Smooth muscle cell (in vitro differentiated cells): ENCODE measurements at regions not wholly inside any gene's neighbourhood (a gene's known extent, or its start where the extent isn't known, plus 50 kb on each side); places are given as distances from the start of the nearest gene placed in this dataset.

ENCODE experiments used
- DNase-seq: peaks from one replicate; lab custom pipeline; 2025; ENCODE audit not compliant: unreplicated experiment; lab: John Stamatoyannopoulos, UW
- H2AFZ ChIP-seq: fragments of 200-600 bp; sonication (generic); 2 replicates; pipeline ENCODE4 v1.6.0; 2016; ENCODE audit warnings: antibody characterized with exemption, low read depth, mild to moderate bottlenecking
- H3F3A ChIP-seq: fragments of 200-600 bp; sonication (generic); 2 replicates; pipeline ENCODE4 v1.6.0; 2017; ENCODE audit warnings: antibody characterized with exemption, low read depth
- H3K27ac ChIP-seq: fragments of 200-600 bp; sonication (generic); 2 replicates; pipeline ENCODE4 v1.5.1; 2016; ENCODE audit warnings: low read depth, mild to moderate bottlenecking
- H3K27me3 ChIP-seq: fragments of 200-600 bp; sonication (generic); 2 replicates; pipeline ENCODE4 v1.6.1; 2016; ENCODE audit warnings: low read depth, mild to moderate bottlenecking
- H3K36me3 ChIP-seq: fragments of 200-600 bp; sonication (generic); 2 replicates; pipeline ENCODE4 v1.5.1; 2016; ENCODE audit warnings: low read depth
- H3K4me1 ChIP-seq: fragments of 200-600 bp; sonication (generic); 2 replicates; pipeline ENCODE4 v1.5.1; 2016; ENCODE audit warnings: low read depth
- H3K4me2 ChIP-seq: fragments of 200-600 bp; sonication (generic); 2 replicates; pipeline ENCODE4 v1.6.0; 2016; ENCODE audit warnings: mild to moderate bottlenecking
- H3K4me3 ChIP-seq: fragments of 200-600 bp; sonication (generic); 2 replicates; pipeline ENCODE4 v1.5.1; 2016; ENCODE audit warnings: mild to moderate bottlenecking
- H3K79me2 ChIP-seq: fragments of 200-600 bp; sonication (generic); 2 replicates; pipeline ENCODE4 v1.6.0; 2016; ENCODE audit warnings: low read depth, mild to moderate bottlenecking
- H3K9ac ChIP-seq: fragments of 200-600 bp; sonication (generic); 2 replicates; pipeline ENCODE4 v1.6.0; 2016; ENCODE audit warnings: low read depth
- H3K9me3 ChIP-seq: fragments of 200-600 bp; sonication (generic); replicated peaks from 2 replicates; pipeline ENCODE4 v1.5.1; 2016; ENCODE audit warnings: low read depth
- H4K20me1 ChIP-seq: fragments of 200-600 bp; sonication (generic); 2 replicates; pipeline ENCODE4 v1.6.0; 2016; ENCODE audit warnings: low read depth
- WGBS: methylation state at CpG from one replicate; pipeline ENCODE4 v1.1.7; 2016; ENCODE audit warnings: low lambda C conversion rate; 5-methylcytosine and 5-hydroxymethylcytosine counted together
- TF ChIP-seq, protein P1 (sequence below): fragments of 200-600 bp; sonication (generic); IDR thresholded peaks from 2 replicates; pipeline ENCODE4 v1.5.1; 2017; ENCODE audit warnings: borderline replicate concordance, mild to moderate bottlenecking, antibody characterized with exemption; ENCODE audit not compliant: insufficient read depth, poor library complexity, severe bottlenecking

- no peak for DNase-seq
- Histone ChIP-seq H4K20me1 (no peaks in the 10 kb centered on the region), H3K27ac (peak overlapping the region; percentile 98), H3K9me3 (no peaks in the 10 kb centered on the region), H3K4me1 (no peaks in the 10 kb centered on the region), H3K9ac (peak overlapping the region; percentile 38), H3K4me2 (peak overlapping the region; percentile 42), H3K79me2 (no peaks in the 10 kb centered on the region), H2AFZ (peak overlapping the region; percentile 73), H3K4me3 (no peak overlapping the region), H3K27me3 (no peaks in the 10 kb centered on the region), H3K36me3 (no peaks in the 10 kb centered on the region), H3F3A (peaks cover 12% of the 10 kb centered on the region)
- TF ChIP-seq, protein P1, sequence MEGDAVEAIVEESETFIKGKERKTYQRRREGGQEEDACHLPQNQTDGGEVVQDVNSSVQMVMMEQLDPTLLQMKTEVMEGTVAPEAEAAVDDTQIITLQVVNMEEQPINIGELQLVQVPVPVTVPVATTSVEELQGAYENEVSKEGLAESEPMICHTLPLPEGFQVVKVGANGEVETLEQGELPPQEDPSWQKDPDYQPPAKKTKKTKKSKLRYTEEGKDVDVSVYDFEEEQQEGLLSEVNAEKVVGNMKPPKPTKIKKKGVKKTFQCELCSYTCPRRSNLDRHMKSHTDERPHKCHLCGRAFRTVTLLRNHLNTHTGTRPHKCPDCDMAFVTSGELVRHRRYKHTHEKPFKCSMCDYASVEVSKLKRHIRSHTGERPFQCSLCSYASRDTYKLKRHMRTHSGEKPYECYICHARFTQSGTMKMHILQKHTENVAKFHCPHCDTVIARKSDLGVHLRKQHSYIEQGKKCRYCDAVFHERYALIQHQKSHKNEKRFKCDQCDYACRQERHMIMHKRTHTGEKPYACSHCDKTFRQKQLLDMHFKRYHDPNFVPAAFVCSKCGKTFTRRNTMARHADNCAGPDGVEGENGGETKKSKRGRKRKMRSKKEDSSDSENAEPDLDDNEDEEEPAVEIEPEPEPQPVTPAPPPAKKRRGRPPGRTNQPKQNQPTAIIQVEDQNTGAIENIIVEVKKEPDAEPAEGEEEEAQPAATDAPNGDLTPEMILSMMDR, result no peak
- 15% methylated on average over 9 of the region's 9 CpGs for WGBS
Observed at GRCh38 chr16:64437706-64438324, 684.0 kb downstream of the CDH11 start.

DNA sequence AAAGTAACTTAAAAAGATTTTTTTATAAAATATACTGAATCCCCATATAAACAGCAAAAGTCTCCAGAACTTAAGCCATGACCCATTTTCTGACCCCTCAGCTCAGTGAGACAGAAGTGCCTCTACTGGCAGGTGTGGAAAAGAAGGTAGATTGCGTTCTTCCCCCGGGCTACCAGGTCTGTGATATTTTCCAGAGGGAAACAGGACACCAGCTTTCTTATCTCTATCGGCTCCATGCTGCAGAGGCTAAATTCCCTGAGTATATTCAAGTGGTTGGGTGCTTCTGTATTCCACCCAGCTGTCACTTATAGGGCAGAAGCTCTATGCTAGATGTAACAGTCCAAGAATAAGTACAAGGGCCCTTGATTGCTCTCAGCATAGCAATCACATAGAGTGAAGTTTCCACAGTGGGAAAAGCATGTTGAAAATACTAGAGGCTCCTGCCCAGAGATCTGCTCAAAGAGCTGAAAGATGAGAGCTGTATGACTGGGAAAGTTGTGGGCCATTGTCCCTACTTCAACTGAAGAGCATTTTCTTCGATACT, 687.3 kb downstream of the CDH11 start:
- no peaks in the 10 kb centered on the region for H3K79me2 ChIP-seq
- no peak overlapping the region for H2AFZ ChIP-seq
- TF ChIP-seq, protein P1, result no peak
- no peak overlapping the region for H3K4me3 ChIP-seq
- no peaks in the 10 kb centered on the region for H4K20me1 ChIP-seq
- H3K9me3 ChIP-seq, result no peaks in the 10 kb centered on the region
- H3K4me2 ChIP-seq, result no peak overlapping the region
- H3K9ac ChIP-seq, result no peak overlapping the region
- no peaks in the 10 kb centered on the region for H3K27me3 ChIP-seq
- H3K36me3 ChIP-seq, result no peaks in the 10 kb centered on the region
- no peaks in the 10 kb centered on the region for H3K4me1 ChIP-seq
- H3K27ac ChIP-seq, result no peak overlapping the region
- no peak for DNase-seq
- WGBS, result 61% methylated on average over 4 of the region's 4 CpGs
- peaks cover 9% of the 10 kb centered on the region for H3F3A ChIP-seq

DNA sequence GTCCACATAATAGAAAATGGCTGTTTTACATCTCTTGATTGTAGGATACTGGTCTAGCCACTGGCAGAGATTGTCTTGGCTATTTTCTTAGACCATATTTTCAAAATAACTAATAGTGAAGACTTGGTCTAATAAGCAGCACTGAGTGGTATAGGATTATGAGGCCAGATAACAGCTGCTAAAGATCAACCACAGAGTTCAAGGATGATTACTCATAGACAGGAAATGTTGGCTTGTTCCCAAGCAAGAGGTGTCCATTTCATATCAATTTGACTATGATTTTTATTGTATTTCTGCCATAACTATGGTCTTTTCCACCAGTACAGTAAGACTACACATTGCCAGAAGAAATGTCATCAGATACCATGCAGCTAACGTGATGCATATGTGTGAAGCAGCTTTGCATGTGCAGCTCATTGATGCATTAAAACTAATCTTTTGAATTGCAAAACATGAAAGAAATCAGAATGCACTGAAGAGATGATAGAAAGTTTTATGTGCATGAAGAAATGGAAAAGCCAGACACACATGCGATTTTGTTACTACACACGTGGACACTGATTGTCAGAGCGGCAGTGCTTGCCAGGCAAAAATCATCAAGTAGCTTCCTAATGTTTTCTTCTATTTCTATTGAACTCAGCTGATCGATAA, 693.3 kb downstream of the CDH11 start:
- Histone ChIP-seq H3K79me2 (no peaks in the 10 kb centered on the region), H3K4me1 (no peaks in the 10 kb centered on the region), H3K36me3 (no peaks in the 10 kb centered on the region), H3K4me3 (no peak overlapping the region), H2AFZ (no peak overlapping the region), H3K27ac (peak overlapping the region; percentile 47), H3K9me3 (no peaks in the 10 kb centered on the region), H4K20me1 (no peaks in the 10 kb centered on the region), H3K4me2 (peak overlapping the region; percentile 30), H3F3A (no peaks in the 10 kb centered on the region), H3K27me3 (no peaks in the 10 kb centered on the region), H3K9ac (no peak overlapping the region)
- DNase-seq, result no peak
- 49% methylated on average over 5 of the region's 5 CpGs for WGBS
- TF ChIP-seq, protein P1, result no peak
